Progenitor cell of endocrine pancreas (in vitro differentiated cells): ENCODE measurements at regions not wholly inside any gene's neighbourhood (a gene's known extent, or its start where the extent isn't known, plus 50 kb on each side); places are given as distances from the start of the nearest gene placed in this dataset.

Source experiments
- DNase-seq: peaks from one replicate; pipeline ENCODE4 v3.0.0; 2021; ENCODE audit warnings: low spot score; ENCODE audit not compliant: unreplicated experiment
- H3K27ac Mint-ChIP-seq: 2 replicates; pipeline ENCODE4 v1.8.0; 2021; ENCODE audit warnings: mild to moderate bottlenecking, moderate library complexity, mixed read lengths
- H3K27me3 Mint-ChIP-seq: 2 replicates; pipeline ENCODE4 v1.8.0; 2021; ENCODE audit warnings: mixed read lengths
- H3K36me3 Mint-ChIP-seq: 2 replicates; pipeline ENCODE4 v1.8.0; 2022; ENCODE audit warnings: mixed read lengths; ENCODE audit not compliant: insufficient read depth
- H3K4me1 Mint-ChIP-seq: 2 replicates; pipeline ENCODE4 v1.8.0; 2021; ENCODE audit warnings: low read depth, mixed read lengths
- H3K4me3 Mint-ChIP-seq: 2 replicates; pipeline ENCODE4 v1.8.0; 2021; ENCODE audit warnings: low read depth, mild to moderate bottlenecking, moderate library complexity, mixed read lengths
- H3K9me3 Mint-ChIP-seq: 2 replicates; pipeline ENCODE4 v1.8.0; 2021; ENCODE audit warnings: low read depth, mixed read lengths
- CTCF ChIP-seq: fragments of 200-600 bp; sonication (generic); IDR thresholded peaks from one replicate; pipeline ENCODE4 v1.5.0; 2021; ENCODE audit warnings: antibody characterized with exemption, mild to moderate bottlenecking; ENCODE audit not compliant: unreplicated experiment

DNA sequence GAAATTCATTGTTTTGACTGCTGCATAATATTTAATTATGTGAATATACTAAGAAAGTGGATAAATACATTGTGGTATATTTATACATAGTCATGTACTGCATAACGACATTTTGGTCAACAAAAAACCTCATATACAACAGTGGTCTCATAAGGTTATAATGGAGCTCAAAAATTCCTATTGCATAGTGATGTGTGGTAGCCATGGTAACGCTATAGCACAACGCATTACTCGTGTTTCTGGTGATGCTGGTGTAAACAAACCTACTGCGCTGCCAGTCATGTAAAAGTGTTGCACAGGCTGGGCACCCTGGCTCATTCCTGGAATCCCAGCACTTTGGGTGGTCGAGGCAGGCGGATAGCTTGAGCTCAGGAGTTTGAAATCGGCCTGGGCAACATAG, 52.6 kb upstream of the NHLH2 start:
- no peak for DNase-seq
- H3K36me3 Mint-ChIP-seq = no peaks in the 10 kb centered on the region
- peaks cover 2% of the 10 kb centered on the region for H3K27me3 Mint-ChIP-seq
- no peak for TF ChIP-seq CTCF
- no peak overlapping the region for H3K27ac Mint-ChIP-seq
- H3K9me3 Mint-ChIP-seq = no peaks in the 10 kb centered on the region
- H3K4me1 Mint-ChIP-seq = peaks cover 9% of the 10 kb centered on the region
- H3K4me3 Mint-ChIP-seq = no peak overlapping the region

DNA sequence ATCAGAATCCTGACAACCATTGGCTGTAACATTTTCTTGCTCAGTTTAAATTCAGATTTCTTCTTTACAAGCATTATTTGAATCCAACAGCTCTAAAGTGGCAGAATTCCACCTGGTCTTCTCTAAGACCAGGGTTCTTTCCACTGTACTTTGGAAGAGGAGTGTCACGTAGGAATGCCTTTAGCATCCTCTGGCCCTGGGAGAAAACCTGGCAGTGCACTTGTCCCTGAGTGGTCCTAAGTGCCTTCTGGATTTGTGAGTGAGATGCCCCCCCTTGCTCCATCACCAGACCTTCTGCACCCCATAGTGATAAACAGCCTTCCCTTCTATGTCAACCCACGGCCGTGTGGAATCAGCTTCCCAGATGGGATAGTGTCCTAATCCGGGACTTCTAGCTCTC, 57.1 kb upstream of the NHLH2 start:
- Mint-ChIP-seq H3K4me1 (no peaks in the 10 kb centered on the region), H3K4me3 (no peak overlapping the region)

DNA sequence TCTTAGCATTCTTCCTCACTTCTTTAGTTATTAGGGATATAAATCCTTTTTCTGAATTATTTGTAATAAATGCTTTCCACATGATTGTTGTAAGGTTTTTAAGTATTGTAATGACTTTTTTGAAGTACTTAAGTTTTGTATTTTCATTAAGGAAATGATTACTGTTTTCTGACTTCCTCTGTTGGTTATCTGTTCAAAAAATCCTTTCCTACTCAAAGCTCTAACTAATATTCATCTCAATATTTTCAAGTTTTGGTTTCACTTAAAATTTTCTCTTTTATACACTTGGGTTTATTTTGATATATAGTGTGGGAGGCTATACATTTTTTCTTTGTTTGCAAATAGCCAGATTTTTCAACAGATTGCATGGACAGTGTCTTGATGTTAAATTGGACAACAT, 59.9 kb upstream of the NHLH2 start:
- no peak for DNase-seq
- no peak for TF ChIP-seq CTCF
- H3K36me3 Mint-ChIP-seq = no peaks in the 10 kb centered on the region

More for the DNA sequence above, 57.1 kb upstream of the NHLH2 start:
- Mint-ChIP-seq H3K36me3 (no peaks in the 10 kb centered on the region), H3K27ac (no peak overlapping the region), H3K9me3 (no peaks in the 10 kb centered on the region), H3K27me3 (peaks cover 2% of the 10 kb centered on the region)
- no peak for DNase-seq
- no peak for TF ChIP-seq CTCF

DNA sequence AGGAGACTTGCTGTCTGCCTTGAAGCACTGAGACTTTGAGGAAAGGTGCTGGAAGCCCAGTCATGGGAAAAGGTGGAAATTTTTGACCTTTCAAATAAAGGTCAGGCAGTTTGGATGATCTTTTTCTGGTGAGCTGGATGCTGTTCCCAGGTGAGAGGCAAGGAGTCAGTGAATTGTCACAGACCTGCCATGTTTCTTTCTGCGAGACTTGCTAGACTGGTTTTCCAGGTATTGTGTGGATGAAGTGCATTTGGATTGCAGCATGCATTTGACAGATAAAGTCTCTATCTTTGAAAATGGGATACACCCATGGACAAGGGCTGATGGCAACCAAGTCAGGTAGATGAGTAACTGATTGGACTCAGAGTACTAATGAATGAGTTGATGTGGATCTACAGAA, 65.7 kb upstream of the NHLH2 start:
- H3K4me1 Mint-ChIP-seq = peaks cover 35% of the 10 kb centered on the region
- DNase-seq = no peak
- H3K27me3 Mint-ChIP-seq = no peaks in the 10 kb centered on the region
- peaks cover 4% of the 10 kb centered on the region for H3K9me3 Mint-ChIP-seq
- H3K27ac Mint-ChIP-seq = no peak overlapping the region
- H3K36me3 Mint-ChIP-seq = no peaks in the 10 kb centered on the region
- TF ChIP-seq CTCF = no peak
- H3K4me3 Mint-ChIP-seq = no peak overlapping the region

More for the DNA sequence above, 59.9 kb upstream of the NHLH2 start:
- no peak overlapping the region for H3K4me3 Mint-ChIP-seq
- peaks cover 2% of the 10 kb centered on the region for H3K27me3 Mint-ChIP-seq
- no peak overlapping the region for H3K27ac Mint-ChIP-seq
- peaks cover 6% of the 10 kb centered on the region for H3K4me1 Mint-ChIP-seq
- H3K9me3 Mint-ChIP-seq = peaks cover 4% of the 10 kb centered on the region

DNA sequence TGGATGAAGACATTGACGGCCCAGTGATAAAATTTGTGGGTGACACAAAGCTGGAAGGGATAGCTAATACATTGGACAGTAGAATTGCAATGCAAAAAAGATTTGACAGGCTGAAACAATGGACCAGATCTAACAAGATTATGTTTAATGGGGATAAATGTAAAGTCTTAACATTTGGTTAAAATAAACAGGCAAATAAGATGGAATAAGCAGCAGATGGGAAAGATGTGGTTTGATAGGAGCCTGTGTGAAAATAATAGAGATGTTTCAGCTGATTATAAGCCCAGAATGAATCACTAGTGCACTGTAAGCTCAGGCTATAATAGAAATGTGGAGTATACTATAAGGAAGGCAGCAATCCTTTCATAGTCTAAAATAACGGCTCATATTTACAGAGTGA, 66.2 kb upstream of the NHLH2 start:
- TF ChIP-seq CTCF = no peak
- peaks cover 4% of the 10 kb centered on the region for H3K9me3 Mint-ChIP-seq
- no peak for DNase-seq
- peaks cover 35% of the 10 kb centered on the region for H3K4me1 Mint-ChIP-seq
- no peaks in the 10 kb centered on the region for H3K36me3 Mint-ChIP-seq
- H3K27me3 Mint-ChIP-seq = no peaks in the 10 kb centered on the region
- no peak overlapping the region for H3K27ac Mint-ChIP-seq
- H3K4me3 Mint-ChIP-seq = no peak overlapping the region
